Adipose tissue (tissue), 3 donors: ENCODE measurements at regions not wholly inside any gene's neighbourhood (a gene's known extent, or its start where the extent isn't known, plus 50 kb on each side); places are given as distances from the start of the nearest gene placed in this dataset.
"Not testable (repeated sequence)": the region's sequence is repeated elsewhere in the genome, so short reads cannot be mapped to it uniquely, and the experiment has no call there.

Source experiments
- H3K27ac ChIP-seq: one replicate; pipeline ENCODE4 v1.5.1; 2013; ENCODE audit warnings: low read depth, low read length
- WGBS, 3 donors: extraction: QIAGEN DNeasy Blood & Tissue Kit; methylation state at CpG; one replicate each; pipeline ENCODE4 v1.1.7; 2013; 5-methylcytosine and 5-hydroxymethylcytosine counted together
- donor health status: healthy with polysubstance abuse.
- donor health status: Bipolar disorder and iron deficiency.
- donor health status: healthy.

GRCh38 chr1:60847855-60848582, 234.3 kb upstream of the NFIA start:
- WGBS, 3 donors: 80 to 94% (median 87%) methylated on average over 4 of the region's 4 CpGs
- H3K27ac ChIP-seq: no peak overlapping the region

GRCh38 chr1:60847391-60847790, 235.0 kb upstream of the NFIA start:
- WGBS, 3 donors: 71 to 80% (median 80%) methylated on average over 3 of the region's 3 CpGs
- no peak overlapping the region for H3K27ac ChIP-seq

- WGBS, 3 donors: 98 to 99% (median 99%) methylated on average over 3 of the region's 3 CpGs
- not testable (repeated sequence) for H3K27ac ChIP-seq
Observed at GRCh38 chr1:60845659-60846058, 236.7 kb upstream of the NFIA start.

- WGBS, 3 donors: 80 to 91% (median 85%) methylated on average over 2 of the region's 2 CpGs
- H3K27ac ChIP-seq: no peak overlapping the region
Observed at GRCh38 chr1:60842304-60842703, 240.1 kb upstream of the NFIA start.

GRCh38 chr1:60841116-60842046, 241.0 kb upstream of the NFIA start:
- H3K27ac ChIP-seq: no peak overlapping the region
- 89 to 93% (median 93%) methylated on average over 5 of the region's 5 CpGs for WGBS, 3 donors

- H3K27ac ChIP-seq: not testable (repeated sequence)
- WGBS, 3 donors: 91 to 97% (median 95%) methylated on average over 2 of the region's 2 CpGs
Observed at GRCh38 chr1:60840476-60840875, 241.9 kb upstream of the NFIA start.

- H3K27ac ChIP-seq: no peak overlapping the region
- 86 to 94% (median 92%) methylated on average over 5 of the region's 5 CpGs for WGBS, 3 donors
Observed at GRCh38 chr1:60835649-60836048, 246.7 kb upstream of the NFIA start.

GRCh38 chr1:60833173-60833572, 249.2 kb upstream of the NFIA start:
- WGBS, 3 donors: 21 to 37% (median 31%) methylated on average over 3 of the region's 3 CpGs
- no peak overlapping the region for H3K27ac ChIP-seq

- WGBS, 3 donors: 52 to 59% (median 56%) methylated on average over 3 of the region's 3 CpGs
- no peak overlapping the region for H3K27ac ChIP-seq
Observed at GRCh38 chr1:60832367-60832766, 250.0 kb upstream of the NFIA start.

- WGBS, 3 donors: 66 to 96% (median 90%) methylated on average over 3 of the region's 3 CpGs
- no peak overlapping the region for H3K27ac ChIP-seq
Observed at GRCh38 chr1:60831780-60832179, 250.6 kb upstream of the NFIA start.

GRCh38 chr1:60828944-60829343, 253.4 kb upstream of the NFIA start:
- 89 to 94% (median 91%) methylated on average over 3 of the region's 3 CpGs for WGBS, 3 donors
- H3K27ac ChIP-seq: no peak overlapping the region

GRCh38 chr1:60826320-60827094, 255.9 kb upstream of the NFIA start:
- WGBS, 3 donors: 81 to 94% (median 87%) methylated on average over 2 of the region's 2 CpGs
- H3K27ac ChIP-seq: no peak overlapping the region

- 79 to 100% (median 90%) methylated on average over 1 of the region's 1 CpG for WGBS, 3 donors
- H3K27ac ChIP-seq: no peak overlapping the region
Observed at GRCh38 chr1:60825593-60825992, 256.8 kb upstream of the NFIA start.

GRCh38 chr1:60823151-60823550, 259.2 kb upstream of the NFIA start:
- WGBS, 3 donors: 84 to 94% (median 87%) methylated on average over 1 of the region's 1 CpG

GRCh38 chr1:60822252-60822651, 260.1 kb upstream of the NFIA start:
- no peak overlapping the region for H3K27ac ChIP-seq
- 66 to 84% (median 83%) methylated on average over 1 of the region's 1 CpG for WGBS, 3 donors

More at GRCh38 chr1:60823151-60823550, 259.2 kb upstream of the NFIA start:
- no peak overlapping the region for H3K27ac ChIP-seq

- 80 to 92% (median 88%) methylated on average over 1 of the region's 1 CpG for WGBS, 3 donors
- no peak overlapping the region for H3K27ac ChIP-seq
Observed at GRCh38 chr1:60821156-60821555, 261.2 kb upstream of the NFIA start.

GRCh38 chr1:60818969-60819701, 263.2 kb upstream of the NFIA start:
- 60 to 71% (median 61%) methylated on average over 4 of the region's 4 CpGs for WGBS, 3 donors
- no peak overlapping the region for H3K27ac ChIP-seq

- H3K27ac ChIP-seq: no peak overlapping the region
- 74 to 80% (median 75%) methylated on average over 3 of the region's 3 CpGs for WGBS, 3 donors
Observed at GRCh38 chr1:60813071-60813470, 269.3 kb upstream of the NFIA start.
